Skin epidermis (tissue), 12 donors: ENCODE measurements at regions not wholly inside any gene's neighbourhood (a gene's known extent, or its start where the extent isn't known, plus 50 kb on each side); places are given as distances from the start of the nearest gene placed in this dataset.

Source experiments
- H3K27ac ChIP-seq, 21 experiments: fragments of 200-600 bp; sonication (generic) in 11 of 21; one replicate each; pipeline ENCODE4 v1.5.0; 2020; ENCODE audit warnings: mild to moderate bottlenecking in 3 of 21, inconsistent platforms in 2 of 21, moderate library complexity in 2 of 21
- H3K4me3 ChIP-seq, 7 experiments: fragments of 200-600 bp; sonication (generic) in 2 of 7; one replicate each; pipeline ENCODE4 v1.5.0; 2020; ENCODE audit warnings: inconsistent platforms in 2 of 7, mild to moderate bottlenecking in 2 of 7, moderate library complexity in 1 of 7

DNA sequence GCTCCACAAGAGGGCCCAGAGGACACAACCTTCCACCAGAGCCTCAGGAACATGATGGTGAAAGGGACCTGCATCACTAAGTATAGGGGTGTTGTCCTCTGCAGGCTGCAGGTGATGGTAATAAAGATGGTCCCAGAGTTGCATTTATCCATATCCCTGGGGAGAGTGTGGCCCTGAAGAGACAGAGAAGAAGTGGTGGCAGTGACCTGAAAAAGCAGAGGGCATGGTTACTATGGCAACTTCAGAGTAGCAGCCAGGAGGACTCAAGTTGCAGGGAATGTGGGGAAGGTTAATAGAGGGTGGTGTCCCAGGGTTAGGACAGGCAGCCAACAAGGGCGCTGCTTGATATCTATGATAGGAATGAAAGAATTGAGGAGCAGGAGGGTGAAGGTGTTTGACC lies 57.1 kb downstream of the HLA-A start:
- no peak overlapping the region for H3K27ac ChIP-seq
- no peak overlapping the region for H3K4me3 ChIP-seq

DNA sequence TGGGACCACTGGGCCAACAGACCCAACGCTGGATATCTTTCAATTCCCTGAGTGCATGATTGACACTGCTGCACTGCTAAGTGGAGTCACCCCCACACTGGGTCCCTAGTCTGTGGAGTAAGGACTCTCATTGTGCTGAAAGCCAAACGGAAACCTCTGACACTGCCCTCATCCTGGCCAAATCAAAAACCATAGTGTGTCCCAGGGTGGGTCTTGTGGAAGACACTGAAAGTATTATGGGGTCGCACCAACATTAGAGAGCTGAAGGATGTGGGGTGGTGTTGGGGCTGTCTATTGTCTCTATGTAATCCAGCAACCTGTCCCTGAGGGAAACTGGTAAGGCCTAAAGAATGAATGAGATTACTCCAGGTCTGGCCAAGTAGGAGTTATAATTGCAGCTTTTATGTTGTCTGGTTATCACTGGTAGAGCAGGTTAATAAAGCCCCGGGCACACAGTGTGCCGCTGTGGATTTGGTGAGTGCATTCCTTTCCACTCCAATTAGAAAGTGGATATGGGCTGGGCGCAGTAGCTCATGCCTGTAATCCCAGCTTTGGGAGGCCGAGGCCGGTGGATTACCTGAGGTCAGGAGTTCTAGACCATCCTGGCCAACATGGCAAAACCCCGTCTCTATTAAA lies 57.9 kb downstream of the HLA-A start:
- Histone ChIP-seq H3K27ac (no peak overlapping the region), H3K4me3 (no peak overlapping the region)

- no peak overlapping the region for H3K27ac ChIP-seq
These were observed 58.2 kb upstream of the POLR1H start for GRCh38 chr6:30002871-30003270.

GRCh38 chr6:30005482-30005881 lies 55.6 kb upstream of the POLR1H start:
- no peak overlapping the region for H3K4me3 ChIP-seq
- H3K27ac ChIP-seq, result no peak overlapping the region

More at GRCh38 chr6:30002871-30003270, 58.2 kb upstream of the POLR1H start:
- H3K4me3 ChIP-seq, result no peak overlapping the region

- peak overlapping the region in 5 of 21 experiments; percentile 7 to 69 (median 50) for H3K27ac ChIP-seq
These were observed 54.6 kb upstream of the POLR1H start for GRCh38 chr6:30006170-30007131.

DNA sequence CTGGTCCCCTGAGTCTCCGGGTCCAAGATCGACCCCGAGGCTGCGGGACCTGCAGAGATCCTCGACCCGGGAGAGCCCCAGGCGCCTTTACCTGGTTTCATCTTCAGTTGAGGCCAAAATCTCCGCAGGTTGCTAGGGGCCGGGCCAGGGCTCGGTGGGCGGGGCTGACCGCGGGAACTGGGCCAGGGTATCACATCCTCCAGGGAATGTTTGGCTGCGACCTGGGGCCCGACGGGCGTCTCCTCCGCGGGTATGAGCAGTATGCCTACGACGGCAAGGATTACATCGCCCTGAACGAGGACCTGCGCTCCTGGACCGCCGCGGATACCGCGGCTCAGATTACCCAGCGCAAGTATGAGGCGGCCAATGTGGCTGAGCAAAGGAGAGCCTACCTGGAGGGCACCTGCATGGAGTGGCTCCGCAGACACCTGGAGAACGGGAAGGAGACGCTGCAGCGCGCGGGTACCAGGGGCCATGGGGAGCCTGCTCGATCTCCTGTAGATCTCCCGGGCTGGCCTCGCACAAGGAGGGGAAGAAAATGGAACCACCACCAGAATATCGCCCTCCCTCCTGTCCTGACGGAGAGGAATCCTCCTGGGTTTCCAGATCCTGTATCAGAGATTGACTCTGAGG lies 53.8 kb upstream of the POLR1H start:
- H3K27ac ChIP-seq, result no peak overlapping the region
- H3K4me3 ChIP-seq, result peak overlapping the region; percentile 10 to 47 (median 32)

More at GRCh38 chr6:30006170-30007131, 54.6 kb upstream of the POLR1H start:
- H3K4me3 ChIP-seq, result peak overlapping the region; percentile 10 to 47 (median 32)

- Histone ChIP-seq H3K27ac (no peak overlapping the region), H3K4me3 (no peak overlapping the region)
These were observed 52.0 kb upstream of the POLR1H start for GRCh38 chr6:30009113-30009512.
